ENCODE measurements at regions not wholly inside any gene's neighbourhood (a gene's known extent, or its start where the extent isn't known, plus 50 kb on each side); places are given as distances from the start of the nearest gene placed in this dataset.

GRCh38 chr14:65186951-65187350 is 84.6 kb upstream of the MAX start:
- no peak for DNase-seq (ENCODE audit: low read depth in 2 of 2)

DNA sequence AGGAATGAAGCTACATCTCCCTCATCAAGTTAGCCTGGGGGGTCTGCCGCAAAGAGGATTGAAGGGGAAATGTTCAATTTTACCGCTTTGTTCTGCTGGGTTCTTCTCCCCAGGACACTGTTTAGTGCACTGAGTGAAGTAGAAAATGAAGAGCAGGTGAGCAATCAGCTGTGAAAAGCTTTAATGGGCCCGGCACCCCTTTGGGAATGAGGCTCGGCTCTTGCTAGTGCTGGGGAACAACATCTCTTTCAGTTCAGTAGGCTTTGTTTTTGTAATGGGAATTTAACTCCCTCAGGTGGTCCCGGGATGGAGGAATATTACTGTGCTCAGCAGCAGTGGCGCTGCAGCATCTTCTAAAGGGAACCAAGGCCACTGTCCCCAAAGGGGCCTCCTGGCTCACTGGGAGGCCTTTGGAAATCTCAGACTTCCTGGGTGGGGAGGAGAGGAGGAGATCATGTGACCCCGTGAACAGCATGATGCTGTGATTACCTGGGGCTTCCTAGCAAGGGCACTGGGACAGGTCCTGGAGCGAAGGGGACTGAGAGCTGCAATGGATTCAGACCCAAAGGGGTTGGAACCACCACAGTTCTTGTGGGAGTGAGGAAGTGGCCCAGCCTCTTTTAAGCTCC is 85.2 kb upstream of the MAX start:
- no peak for DNase-seq (ENCODE audit: low read depth in 2 of 2)

GRCh38 chr14:65190312-65190711 is 88.0 kb upstream of the MAX start:
- no peak for DNase-seq (ENCODE audit: low read depth in 2 of 2)

DNA sequence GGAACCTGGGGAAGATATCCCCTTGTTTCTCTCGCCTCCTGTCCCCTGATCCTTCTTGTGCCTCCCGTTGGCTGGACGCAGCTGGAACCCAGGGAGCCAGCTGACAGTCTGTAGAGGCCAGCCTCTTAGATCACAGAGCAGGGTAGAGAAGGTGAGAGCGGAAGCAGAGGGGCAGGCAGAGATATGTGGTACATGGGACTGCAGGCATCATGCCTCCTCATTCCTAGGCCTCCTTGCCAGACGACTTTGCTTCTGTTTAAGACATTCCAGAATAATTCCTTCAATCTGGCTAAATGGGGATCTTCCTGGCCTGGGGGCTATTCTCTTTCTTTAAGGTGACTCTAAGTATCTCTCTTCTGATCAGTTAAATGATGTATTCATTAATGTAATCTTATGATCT is 89.4 kb upstream of the MAX start:
- DNase-seq (ENCODE audit: low read depth in 2 of 2) = no peak

DNA sequence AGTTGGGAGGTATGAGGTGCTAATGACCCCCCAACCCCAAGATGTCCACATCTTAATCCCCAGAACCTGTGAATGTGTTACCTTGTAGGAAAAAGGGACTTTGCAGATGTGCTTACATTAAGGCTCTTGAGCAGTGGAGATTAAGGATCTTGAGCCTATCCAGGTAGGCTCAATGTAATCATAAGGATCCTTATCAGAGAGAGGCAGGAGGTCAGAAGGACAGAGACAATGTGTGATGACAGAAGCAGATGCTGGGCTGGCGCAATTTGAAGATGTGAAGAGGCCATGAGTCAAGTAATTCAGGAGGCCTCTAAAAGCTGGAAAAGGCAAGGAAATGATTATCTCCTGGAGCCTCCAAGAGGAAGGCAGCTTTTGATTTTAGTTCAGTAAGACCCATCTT is 90.4 kb upstream of the MAX start:
- DNase-seq (ENCODE audit: low read depth in 2 of 2) = no peak

- DNase-seq (ENCODE audit: low read depth in 2 of 2) = no peak
These were observed 91.7 kb upstream of the MAX start for GRCh38 chr14:65193916-65194590.

GRCh38 chr14:65195042-65195719 is 92.9 kb upstream of the MAX start:
- DNase-seq (ENCODE audit: low read depth in 2 of 2) = no peak

GRCh38 chr14:65198346-65198745 is 96.0 kb upstream of the MAX start:
- no peak for DNase-seq (ENCODE audit: low read depth in 2 of 2)

- no peak for DNase-seq (ENCODE audit: low read depth in 2 of 2)
These were observed 98.1 kb upstream of the MAX start for GRCh38 chr14:65200454-65200853.

- no peak for DNase-seq (ENCODE audit: low read depth in 2 of 2)
These were observed 101.3 kb upstream of the MAX start for GRCh38 chr14:65203574-65203973.

GRCh38 chr14:65204056-65204455 is 101.7 kb upstream of the MAX start:
- DNase-seq (ENCODE audit: low read depth in 2 of 2) = no peak

DNA sequence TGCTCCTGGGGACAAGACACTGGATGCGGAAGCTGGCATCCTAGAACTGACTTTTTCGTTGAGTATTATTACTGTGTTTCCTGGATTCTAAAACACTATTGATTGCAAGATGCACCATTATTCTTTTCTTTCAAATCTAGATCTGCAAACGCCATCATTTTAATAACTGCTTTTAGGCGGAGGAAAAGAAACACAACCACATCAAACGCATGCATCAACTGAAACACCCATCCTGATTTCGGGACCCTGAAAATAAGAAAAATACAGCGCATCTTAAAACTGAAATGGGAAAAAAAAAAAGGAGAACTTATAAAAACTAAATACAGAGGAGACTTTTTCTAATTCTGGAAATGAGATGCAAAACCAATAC is 103.7 kb upstream of the MAX start:
- no peak for DNase-seq (ENCODE audit: low read depth in 2 of 2)

DNA sequence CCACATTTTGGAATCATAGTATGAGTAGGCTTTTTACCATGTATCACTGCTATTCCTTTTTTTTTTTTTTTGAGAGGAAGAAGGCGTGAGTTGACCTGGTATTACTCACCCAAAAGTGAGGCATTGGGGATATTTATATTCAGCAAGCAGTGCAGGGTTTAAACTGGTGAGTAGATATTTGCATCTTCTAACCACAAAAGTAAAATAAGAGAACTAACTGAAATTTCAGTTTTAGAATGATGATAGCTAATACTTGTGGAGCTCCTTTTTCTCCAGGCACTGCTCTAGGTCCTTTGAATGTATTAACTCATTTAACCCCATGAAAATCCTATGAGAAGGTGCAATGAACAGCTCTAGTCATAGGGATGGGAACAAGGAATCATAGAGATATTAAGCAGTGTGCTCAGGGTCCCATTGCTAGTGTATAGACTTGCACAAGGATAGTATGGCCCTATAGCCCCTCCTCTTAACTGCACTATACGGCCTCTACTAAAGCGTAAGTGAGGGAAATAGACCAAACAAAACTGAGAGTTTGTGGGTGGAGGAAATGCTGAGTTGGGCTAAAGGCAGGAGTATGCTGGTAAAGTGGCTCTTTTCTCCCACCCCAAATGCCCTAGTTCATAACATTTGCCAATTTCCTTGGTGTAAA is 104.3 kb upstream of the MAX start:
- DNase-seq (ENCODE audit: low read depth in 2 of 2) = peak in 1 of 2 donors; percentile 27

GRCh38 chr14:65208548-65208947 is 106.2 kb upstream of the MAX start:
- no peak for DNase-seq (ENCODE audit: low read depth in 2 of 2)

- DNase-seq (ENCODE audit: low read depth in 2 of 2) = no peak
These were observed 108.0 kb upstream of the MAX start for GRCh38 chr14:65210118-65210821.

- no peak for DNase-seq (ENCODE audit: low read depth in 2 of 2)
These were observed 108.5 kb upstream of the MAX start for GRCh38 chr14:65210822-65211182.

DNA sequence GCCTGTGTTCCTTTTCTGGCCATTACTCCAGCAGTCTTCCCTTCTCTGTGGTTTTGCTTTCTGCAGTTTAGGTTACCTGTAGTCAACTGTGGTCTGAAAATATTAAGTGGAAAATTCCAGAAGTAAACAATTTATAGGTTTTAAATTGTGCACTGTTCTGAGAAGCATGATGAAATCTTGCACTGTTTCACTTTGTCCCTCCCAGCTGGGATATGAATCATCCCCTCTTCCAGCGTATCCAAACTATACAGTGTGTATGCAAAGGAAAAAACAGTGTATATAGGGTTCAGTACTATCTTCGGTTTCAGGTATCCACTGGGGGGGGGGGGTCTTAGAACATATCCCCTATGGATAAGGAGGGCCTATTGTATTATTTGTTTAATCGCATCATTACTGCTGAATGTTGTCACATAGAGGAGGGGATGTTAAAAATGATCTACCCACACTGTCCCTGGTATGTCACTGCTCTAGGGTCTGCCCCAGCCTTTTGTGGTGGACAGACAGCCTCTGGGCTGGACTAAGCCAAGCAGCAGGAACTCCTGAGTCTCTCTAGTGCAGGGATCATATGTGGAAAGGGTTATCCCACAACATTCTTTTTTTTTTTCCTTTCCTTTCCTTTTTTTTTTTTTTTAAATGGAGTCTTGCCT is 109.1 kb upstream of the MAX start:
- DNase-seq (ENCODE audit: low read depth in 2 of 2) = no peak

- no peak for DNase-seq (ENCODE audit: low read depth in 2 of 2)
These were observed 111.0 kb upstream of the MAX start for GRCh38 chr14:65213316-65213715.

GRCh38 chr14:65214741-65215140 is 112.4 kb upstream of the MAX start:
- no peak for DNase-seq (ENCODE audit: low read depth in 2 of 2)

- DNase-seq (ENCODE audit: low read depth in 2 of 2) = no peak
These were observed 117.0 kb upstream of the MAX start for GRCh38 chr14:65219353-65219752.

DNA sequence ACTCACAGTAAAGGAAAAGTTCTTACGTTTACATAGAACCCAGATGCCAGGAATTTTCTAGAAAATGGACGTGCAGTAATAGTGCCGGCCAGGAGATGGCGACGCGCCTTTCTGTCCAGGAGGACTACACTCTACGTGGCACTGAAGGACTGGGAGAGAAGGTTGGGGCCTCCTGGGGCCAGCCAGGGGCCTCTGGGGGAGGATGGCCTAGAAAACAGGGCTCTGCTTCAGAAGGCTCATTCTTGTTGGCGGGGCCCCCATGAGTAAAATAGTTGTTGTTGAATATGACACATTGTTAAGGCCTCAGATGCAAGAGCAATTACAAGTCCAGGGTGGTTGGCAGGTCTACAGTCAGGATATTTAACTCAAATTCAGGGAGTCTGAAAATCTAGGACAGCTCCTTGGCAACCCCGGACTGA is 120.1 kb upstream of the MAX start:
- DNase-seq (ENCODE audit: low read depth in 2 of 2) = peak in 1 of 2 donors; percentile 32

DNA sequence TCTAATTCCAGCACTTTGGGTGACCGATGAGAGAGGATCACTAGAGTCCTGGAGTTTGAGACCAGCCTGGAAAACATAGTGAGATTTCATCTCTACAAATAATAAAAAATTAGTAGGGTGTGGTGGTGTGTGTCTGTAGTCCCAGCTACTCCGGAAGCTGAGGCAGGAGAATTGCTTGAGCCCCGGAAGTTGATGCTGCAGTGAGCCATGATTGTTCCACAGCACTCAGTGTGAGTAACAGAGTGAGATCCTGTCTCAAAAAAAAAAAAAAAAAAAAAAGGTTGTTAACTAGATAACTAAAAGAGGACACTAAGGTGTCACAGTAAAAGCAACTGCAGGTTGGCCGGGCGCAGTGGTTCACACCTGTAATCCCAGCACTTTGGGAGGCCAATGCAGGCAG is 121.3 kb upstream of the MAX start:
- DNase-seq (ENCODE audit: low read depth in 2 of 2) = no peak

Measured in stimulated activated CD8-positive, alpha-beta memory T cell treated with anti-CD3 and anti-CD28 coated beads, Interleukin-15, amount 100 ng/mL, for 48 hours (primary cell).